GM18951 (cell line): ENCODE measurements at regions not wholly inside any gene's neighbourhood (a gene's known extent, or its start where the extent isn't known, plus 50 kb on each side); places are given as distances from the start of the nearest gene placed in this dataset.
"Not testable (repeated sequence)": the region's sequence is repeated elsewhere in the genome, so short reads cannot be mapped to it uniquely, and the experiment has no call there.

Source experiments
- POLR2A ChIP-seq: IDR thresholded peaks from 4 replicates; pipeline ENCODE4 v1.6.1; 2011; ENCODE audit warnings: mild to moderate bottlenecking; ENCODE audit not compliant: insufficient read length, insufficient read depth; ENCODE audit errors: extremely low read depth
- in situ Hi-C: fragments of 300-500 bp; cut with MboI; formaldehyde crosslinking; loops from one replicate; pipeline ENCODE4 v1.12.0; 2022; ENCODE audit warnings: low sequenced_read_pairs, mixed read lengths, inconsistent platforms; ENCODE audit not compliant: unreplicated experiment

- no peak for TF ChIP-seq POLR2A
- in situ Hi-C loops = loop anchor here (5.0 kb wide), 1 partner anchor 161 kb away; the partner anchor contains the start of gene TNFAIP3
Observed at GRCh38 chr6:137706083-137706750, 160.8 kb upstream of the TNFAIP3 start.

GRCh38 chr6:137707038-137707589 lies 159.9 kb upstream of the TNFAIP3 start:
- in situ Hi-C loops = loop anchor here (5.0 kb wide), 1 partner anchor 160 kb away; the partner anchor contains the start of gene TNFAIP3
- no peak for TF ChIP-seq POLR2A

DNA sequence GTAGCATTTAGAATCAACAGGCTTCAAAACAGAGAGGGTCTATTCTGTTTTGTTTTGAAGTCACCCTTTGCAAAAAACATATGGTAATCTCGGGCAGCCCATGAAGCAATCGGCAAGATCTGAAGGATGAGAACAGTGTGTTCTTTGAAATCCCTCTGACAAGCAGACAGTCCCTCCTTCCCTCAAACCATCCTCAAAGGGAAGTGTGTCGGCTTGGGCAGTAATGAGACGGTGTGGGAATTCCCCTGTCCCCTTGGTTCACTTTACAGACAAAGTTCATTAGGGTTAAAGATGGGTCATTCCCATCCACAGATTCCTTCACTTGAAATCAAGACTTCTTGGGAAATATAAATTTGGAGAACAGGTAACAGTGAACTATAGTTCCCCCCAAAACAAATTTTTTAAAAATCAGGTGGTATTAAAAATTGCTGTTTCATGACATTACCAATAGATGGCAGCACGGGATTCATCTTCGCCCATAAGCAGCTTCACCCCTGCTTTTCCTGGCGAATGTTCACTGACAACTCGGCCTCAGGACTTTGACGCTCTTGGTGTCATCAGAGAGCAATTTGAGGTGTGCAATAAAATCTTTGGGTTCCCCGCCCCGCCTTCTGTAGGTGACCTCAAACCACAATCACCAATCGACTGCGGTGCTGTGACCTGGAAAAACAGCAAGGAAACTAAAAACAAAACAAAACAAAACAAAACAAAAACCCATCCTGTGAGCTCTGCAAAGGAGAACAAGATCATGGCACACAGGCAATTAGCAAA lies 159.3 kb upstream of the TNFAIP3 start:
- in situ Hi-C loops = loop anchor here (5.0 kb wide), 1 partner anchor 160 kb away; the partner anchor contains the start of gene TNFAIP3
- no peak for TF ChIP-seq POLR2A

DNA sequence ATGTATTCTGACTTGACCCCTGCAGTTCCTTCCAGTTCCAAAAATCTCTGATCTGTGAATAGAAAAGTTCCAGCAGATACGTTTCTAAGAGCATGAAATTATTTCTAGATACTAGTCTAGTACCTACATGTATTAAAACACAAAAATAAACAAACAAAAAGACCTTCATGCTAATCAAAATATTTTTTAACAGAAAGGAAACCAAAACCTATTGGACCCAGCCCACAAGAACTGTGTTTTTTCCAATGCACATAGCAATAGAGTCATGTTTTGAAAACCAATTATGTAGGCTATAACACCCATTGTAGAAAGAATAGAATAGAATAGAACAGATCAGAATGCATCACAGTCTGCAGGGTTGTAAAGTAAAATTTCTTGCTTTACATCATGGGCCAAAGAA lies 158.6 kb upstream of the TNFAIP3 start:
- TF ChIP-seq POLR2A = no peak
- in situ Hi-C loops = loop anchor here (5.0 kb wide), 1 partner anchor 159 kb away; the partner anchor contains the start of gene TNFAIP3

DNA sequence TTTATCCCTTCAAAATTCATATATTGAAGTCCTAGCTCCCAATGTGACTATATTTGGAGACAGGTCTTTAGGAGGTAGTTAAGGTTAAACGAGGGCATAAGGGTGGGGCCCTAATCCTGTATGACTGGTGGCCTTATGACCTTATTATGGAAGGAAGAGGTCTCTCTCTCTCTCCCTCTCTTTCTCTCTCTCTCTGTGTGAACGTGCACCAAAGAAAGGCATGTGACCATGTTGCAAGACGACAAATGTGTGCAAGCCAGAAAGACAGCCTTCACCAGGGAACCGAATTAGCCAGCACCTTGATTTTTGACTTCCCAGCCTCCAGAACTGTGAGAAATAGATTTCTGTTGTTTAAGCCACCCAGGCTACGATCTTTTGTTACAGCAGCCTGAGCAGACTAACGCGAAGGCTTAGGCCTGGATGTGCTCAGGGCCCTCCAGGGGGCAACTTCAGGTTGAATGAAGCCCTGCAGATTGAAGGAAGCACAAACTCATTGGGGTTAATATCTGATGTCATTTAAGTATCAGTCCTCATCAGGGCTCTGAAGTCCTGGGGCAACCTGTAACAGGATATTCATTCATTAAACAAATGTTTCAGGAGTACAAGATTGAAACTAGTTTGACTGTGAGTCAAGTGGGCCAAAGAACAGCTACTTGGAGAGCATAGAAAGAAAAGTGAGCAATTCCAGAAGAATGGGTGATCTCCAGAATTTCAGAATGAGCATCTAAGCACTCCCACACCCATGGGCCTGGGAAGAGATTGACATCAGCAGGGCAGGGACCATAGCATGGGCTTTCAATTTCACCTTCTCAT lies 157.4 kb upstream of the TNFAIP3 start:
- in situ Hi-C loops = loop anchor here (5.0 kb wide), 1 partner anchor 158 kb away; the partner anchor contains the start of gene TNFAIP3
- TF ChIP-seq POLR2A = no peak

DNA sequence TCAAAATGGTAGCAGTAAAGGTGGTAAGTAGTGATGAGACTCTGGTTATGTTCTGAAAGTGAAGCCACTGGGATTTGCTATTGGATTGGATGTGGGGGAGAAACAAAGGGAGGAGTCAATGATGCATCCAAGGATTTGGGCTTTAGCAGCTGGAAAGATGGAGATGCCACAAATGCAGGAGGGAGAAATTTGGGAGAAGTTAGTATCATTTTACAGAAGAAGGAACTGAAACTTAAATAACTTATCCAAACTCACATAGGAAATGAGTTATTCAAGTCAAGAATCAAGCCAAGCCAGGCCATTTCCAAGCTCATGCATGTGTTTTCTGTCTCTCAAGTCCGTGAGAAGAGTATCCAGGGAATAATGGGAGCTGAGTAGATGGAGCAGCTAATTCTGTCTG lies 155.1 kb upstream of the TNFAIP3 start:
- in situ Hi-C loops = no loop called here

GRCh38 chr6:137712587-137712986 lies 154.5 kb upstream of the TNFAIP3 start:
- TF ChIP-seq POLR2A = no peak
- in situ Hi-C loops = no loop called here

More for the DNA sequence above, 155.1 kb upstream of the TNFAIP3 start:
- no peak for TF ChIP-seq POLR2A

GRCh38 chr6:137715589-137716045 lies 151.4 kb upstream of the TNFAIP3 start:
- no peak for TF ChIP-seq POLR2A
- in situ Hi-C loops = no loop called here

DNA sequence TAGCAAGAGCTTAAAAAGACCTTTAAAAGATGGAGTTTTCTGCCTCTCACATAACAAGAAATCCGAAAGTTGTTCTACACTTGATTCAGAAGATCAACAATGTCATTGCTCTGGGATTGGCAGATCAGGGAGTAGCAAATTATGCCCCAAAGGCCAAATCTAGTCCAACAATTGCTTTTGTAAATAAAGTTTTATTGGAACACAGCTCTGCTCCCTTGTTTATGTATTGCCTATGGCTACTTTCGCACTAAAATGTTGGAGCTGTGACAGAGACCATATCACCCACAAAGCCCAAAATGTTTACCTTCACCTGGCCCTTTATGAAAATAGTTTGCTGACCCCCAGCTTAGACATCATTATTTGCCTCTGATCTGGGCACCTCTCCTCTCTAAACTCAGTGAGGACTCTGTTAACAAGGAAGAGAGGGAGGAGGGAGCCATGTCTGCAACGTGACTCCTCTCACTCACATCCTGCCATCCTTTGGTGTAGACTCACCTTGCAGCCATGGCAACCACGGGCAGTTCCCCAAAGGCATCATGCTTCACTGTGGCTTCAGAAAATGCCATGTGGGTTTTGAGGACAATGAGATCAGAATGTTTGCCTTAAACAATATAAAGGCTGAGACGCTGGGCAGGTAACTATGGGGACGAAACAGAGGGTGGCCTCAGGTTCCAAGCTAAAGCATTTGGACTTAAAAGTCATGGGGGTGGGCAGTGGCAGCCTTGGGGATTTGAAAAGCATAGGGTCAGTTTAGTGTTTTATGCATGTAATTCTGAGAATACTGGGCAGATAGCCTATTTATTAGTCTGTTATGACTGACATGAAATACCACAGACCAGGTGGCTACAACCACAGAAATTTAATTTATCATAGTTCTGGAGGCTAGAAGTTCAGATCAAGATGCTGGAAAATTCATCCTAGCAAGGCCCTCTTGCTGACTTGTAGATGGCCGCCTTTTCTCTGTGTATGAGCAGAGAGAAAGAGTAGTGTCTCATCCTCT lies 149.7 kb upstream of the TNFAIP3 start:
- in situ Hi-C loops = no loop called here
- TF ChIP-seq POLR2A = no peak

- in situ Hi-C loops = not testable (repeated sequence)
Observed at GRCh38 chr6:137718903-137719302, 148.2 kb upstream of the TNFAIP3 start.

- in situ Hi-C loops = no loop called here
- no peak for TF ChIP-seq POLR2A
Observed at GRCh38 chr6:137722749-137723272, 144.2 kb upstream of the TNFAIP3 start.
